GM18511 (cell line): ENCODE measurements at regions not wholly inside any gene's neighbourhood (a gene's known extent, or its start where the extent isn't known, plus 50 kb on each side); places are given as distances from the start of the nearest gene placed in this dataset.

Source experiments
- ATAC-seq: cut with Tn5 transposase; IDR thresholded peaks from one replicate; pipeline ENCODE4 v1.9.1; 2021; ENCODE audit warnings: mild to moderate bottlenecking, moderate library complexity; ENCODE audit not compliant: unreplicated experiment

GRCh38 chr7:47047384-47047783 is 534.5 kb downstream of the TNS3 start:
- no peak for ATAC-seq

GRCh38 chr7:47046949-47047348 is 535.0 kb downstream of the TNS3 start:
- no peak for ATAC-seq

- no peak for ATAC-seq
Measured at GRCh38 chr7:47045207-47046051, 536.5 kb downstream of the TNS3 start.

- ATAC-seq: no peak
Measured at GRCh38 chr7:47044625-47045024, 537.3 kb downstream of the TNS3 start.

GRCh38 chr7:47043304-47043703 is 538.6 kb downstream of the TNS3 start:
- no peak for ATAC-seq

- no peak for ATAC-seq
Measured at GRCh38 chr7:47042669-47043068, 539.2 kb downstream of the TNS3 start.

GRCh38 chr7:47040795-47041347 is 541.0 kb downstream of the TNS3 start:
- no peak for ATAC-seq

GRCh38 chr7:47039904-47040303 is 542.0 kb downstream of the TNS3 start:
- ATAC-seq: no peak

- no peak for ATAC-seq
Measured at GRCh38 chr7:47039089-47039648, 542.7 kb downstream of the TNS3 start.

GRCh38 chr7:47038621-47039020 is 543.3 kb downstream of the TNS3 start:
- ATAC-seq: no peak

GRCh38 chr7:47037607-47038006 is 544.3 kb downstream of the TNS3 start:
- ATAC-seq: no peak

GRCh38 chr7:47036909-47037308 is 545.0 kb downstream of the TNS3 start:
- no peak for ATAC-seq

- ATAC-seq: no peak
Measured at GRCh38 chr7:47035522-47035921, 546.4 kb downstream of the TNS3 start.

GRCh38 chr7:47034180-47034579 is 547.7 kb downstream of the TNS3 start:
- no peak for ATAC-seq

GRCh38 chr7:47032536-47032908 is 549.4 kb downstream of the TNS3 start:
- no peak for ATAC-seq

GRCh38 chr7:47031786-47032535 is 550.0 kb downstream of the TNS3 start:
- ATAC-seq: no peak

GRCh38 chr7:47028284-47028683 is 553.6 kb downstream of the TNS3 start:
- no peak for ATAC-seq

- no peak for ATAC-seq
Measured at GRCh38 chr7:47027695-47028240, 554.1 kb downstream of the TNS3 start.

- ATAC-seq: no peak
Measured at GRCh38 chr7:47026780-47027361, 555.0 kb downstream of the TNS3 start.

GRCh38 chr7:47024991-47025390 is 556.9 kb downstream of the TNS3 start:
- ATAC-seq: no peak

- ATAC-seq: no peak
Measured at GRCh38 chr7:47008461-47008860, 573.5 kb downstream of the TNS3 start.
